Stimulated activated CD4-positive, alpha-beta T cell treated with anti-CD3 and anti-CD28 coated beads, Interleukin-12 subunit alpha, Interleukin-12 subunit beta, amount 100 ng/mL, for 48 hours (primary cell): ENCODE measurements at regions not wholly inside any gene's neighbourhood (a gene's known extent, or its start where the extent isn't known, plus 50 kb on each side); places are given as distances from the start of the nearest gene placed in this dataset.
"Not testable (repeated sequence)": the region's sequence is repeated elsewhere in the genome, so short reads cannot be mapped to it uniquely, and the experiment has no call there.

ENCODE experiments used
- DNase-seq, 3 donors: peaks; one replicate each; pipeline ENCODE4 v3.0.0-alpha.2; 2020; ENCODE audit warnings: low read depth in 2 of 3, low spot score in 1 of 3

DNA sequence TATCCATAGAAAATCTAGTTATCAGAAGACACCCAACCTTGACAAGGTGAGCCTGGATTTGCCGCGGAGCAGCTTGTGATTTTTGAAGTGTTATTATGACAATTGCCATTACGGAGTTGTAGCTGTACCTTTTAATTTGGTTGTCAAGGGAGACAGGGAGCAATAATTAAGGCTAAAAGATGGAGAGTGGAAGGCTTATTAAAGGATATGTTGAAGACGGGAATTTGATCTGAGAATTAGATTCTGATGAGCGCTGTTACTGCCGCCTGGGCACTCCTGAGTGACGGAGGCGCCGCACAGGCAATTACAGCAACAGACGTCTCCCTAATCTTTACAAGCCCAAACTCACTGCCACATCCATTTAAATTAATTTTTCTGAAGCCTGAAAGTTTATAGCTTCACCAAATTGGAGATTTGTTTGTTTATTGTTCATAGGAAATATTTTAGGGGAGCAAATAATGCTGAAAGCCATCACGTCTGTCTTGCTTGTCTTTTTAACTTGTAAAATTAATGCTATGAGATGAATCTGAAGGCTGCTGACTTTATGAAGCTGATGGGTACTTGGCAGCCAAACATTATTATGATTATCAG, 475.0 kb upstream of the ADARB2 start:
- DNase-seq: no peak

DNA sequence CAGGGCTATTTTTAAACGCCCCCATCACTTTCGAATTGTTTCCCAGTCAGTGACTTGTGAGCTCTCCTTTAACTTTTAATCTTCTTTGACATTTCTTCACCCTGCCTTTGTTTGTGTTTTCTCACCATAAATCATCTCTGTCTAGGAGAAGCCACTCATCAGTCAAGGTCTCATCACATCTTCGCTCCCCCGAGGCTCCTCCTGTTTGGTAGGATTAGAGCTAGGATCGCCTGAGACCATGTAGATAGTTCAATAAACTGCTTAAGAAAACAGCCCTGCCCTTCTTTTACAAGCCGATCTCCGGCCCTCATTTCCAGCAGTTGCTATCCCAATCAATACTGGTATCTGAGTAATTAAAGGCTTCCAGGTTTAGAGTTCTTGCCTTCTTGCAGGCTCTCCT, 472.8 kb upstream of the ADARB2 start:
- DNase-seq: no peak

DNA sequence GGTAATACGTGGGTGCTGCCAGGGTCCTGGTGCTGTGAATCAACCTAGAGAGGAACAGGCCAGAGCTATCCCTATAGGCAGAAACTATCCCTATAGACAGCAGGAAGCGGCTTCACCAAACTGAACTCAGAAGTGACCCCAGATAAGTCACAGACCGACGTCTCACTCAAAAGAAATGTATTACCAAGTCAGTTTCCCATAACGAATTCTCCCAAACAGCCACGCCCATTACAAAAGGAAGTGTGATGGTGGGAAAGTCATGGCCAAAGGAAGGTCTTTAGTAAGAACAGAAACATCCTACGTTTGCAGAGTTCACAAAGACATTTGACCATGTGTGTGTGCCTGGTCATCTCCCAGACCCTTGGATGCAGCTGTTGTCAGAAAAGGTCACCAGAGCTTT, 470.8 kb upstream of the ADARB2 start:
- DNase-seq: no peak

DNA sequence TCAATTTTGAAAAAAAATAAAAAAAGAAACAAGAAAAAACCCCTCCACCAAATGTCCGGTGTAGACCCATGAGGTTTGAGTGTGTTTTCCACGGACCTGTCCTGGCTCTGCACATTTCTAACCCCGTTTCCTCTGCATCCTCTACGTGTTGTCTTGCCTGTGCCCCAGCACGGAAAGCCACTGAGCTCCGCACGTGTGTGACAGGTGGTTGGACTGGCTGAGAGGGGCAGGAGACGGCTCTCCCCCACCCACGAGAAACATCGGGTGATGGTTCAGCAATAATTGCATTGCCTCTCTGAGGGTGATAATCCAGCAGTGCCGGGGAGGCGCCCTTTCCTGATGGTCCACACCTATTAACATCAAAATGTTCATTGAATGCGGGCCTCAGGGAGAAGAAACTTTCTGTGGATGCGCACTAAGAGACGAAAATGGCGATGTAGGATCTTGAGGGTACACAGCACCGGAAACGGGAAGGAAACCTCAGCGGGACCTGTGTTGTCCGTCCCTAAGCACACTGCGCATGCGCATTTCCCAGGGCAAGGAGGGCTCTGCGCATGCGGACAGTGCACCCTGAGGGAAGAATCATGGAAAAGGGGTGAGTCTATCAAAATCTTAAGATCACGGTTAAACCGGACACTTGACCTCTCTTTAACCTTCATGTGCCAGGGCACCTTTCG, 470.1 kb upstream of the ADARB2 start:
- DNase-seq: no peak

- DNase-seq: no peak
Measured at GRCh38 chr10:2205406-2205805, 468.1 kb upstream of the ADARB2 start.

DNA sequence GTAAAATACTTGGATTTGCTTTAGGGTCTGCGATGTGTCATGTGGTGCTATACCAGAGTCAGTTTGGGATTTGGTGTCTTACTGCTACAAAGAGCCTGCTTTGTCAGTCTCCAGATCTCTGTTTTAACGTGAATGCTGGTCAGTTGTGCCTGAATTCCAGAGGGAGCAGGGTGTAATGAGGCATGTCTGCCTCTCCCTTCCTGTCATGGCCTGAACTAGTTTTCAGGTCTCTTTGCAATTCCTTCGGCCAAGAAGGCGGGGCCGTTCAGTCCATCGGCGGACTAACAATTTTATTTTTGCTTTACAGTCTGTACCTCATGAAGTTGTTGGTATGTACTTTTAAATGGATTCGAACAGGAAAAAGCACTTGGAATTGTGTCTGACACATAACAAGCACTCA, 465.1 kb upstream of the ADARB2 start:
- DNase-seq: no peak

GRCh38 chr10:2201534-2202099, 464.3 kb upstream of the ADARB2 start:
- no peak for DNase-seq

GRCh38 chr10:2197663-2198062, 460.3 kb upstream of the ADARB2 start:
- no peak for DNase-seq

DNA sequence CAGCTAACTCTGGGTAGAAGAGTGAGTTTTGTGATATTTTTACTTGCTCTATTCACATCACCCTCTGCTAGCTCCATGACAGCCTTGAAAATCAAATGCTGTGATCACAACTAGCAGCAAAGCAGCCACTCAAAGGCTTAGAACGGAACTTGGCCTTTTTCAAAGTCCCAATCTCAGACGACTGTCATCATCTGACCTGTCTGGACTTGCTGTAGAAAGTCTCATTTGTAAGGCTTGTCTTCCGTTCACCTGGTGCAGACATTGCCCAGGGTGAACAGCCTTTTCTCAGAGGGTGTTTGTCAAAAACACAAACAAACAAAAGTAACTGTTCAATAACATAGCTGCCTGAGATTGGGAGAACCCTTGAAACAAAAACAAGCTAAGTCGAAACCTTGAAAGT, 458.9 kb upstream of the ADARB2 start:
- no peak for DNase-seq

DNA sequence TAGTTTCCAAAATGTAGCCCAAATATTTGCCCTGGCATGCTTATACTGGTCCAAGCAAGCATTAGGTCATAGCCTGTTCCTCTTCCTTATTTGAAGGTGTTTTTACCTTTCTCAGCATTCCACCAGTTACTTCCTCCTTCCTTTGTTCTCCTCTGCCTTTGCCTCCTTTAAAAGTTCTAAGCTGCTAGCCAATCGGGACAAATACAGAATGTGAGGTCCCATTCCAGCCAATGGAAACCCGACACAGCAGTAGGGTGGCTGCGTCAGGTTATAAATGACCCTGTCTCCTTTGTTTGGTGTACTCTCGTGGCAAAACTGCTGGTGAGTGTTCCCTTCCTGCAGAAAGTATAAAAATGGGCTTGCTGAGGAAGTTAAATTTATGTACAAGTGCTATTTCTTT, 452.0 kb upstream of the ADARB2 start:
- DNase-seq: not testable (repeated sequence)

DNA sequence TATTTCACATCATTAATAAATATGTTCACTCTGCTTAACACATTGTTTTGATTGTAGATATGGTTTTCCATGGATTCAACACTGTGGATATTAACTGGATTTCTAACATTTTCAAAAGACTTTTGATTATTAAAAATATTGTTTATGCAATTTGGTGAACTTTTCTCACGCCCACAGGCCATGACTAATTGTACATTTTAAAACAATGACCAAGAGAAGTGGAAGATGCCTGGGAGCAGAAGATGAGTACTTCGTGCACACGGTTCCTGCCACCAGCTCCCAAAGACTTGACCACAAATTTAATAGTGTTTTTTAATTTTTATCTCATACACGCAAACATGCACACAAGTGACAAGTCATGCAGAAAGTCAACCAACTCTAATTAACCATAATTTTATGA, 451.0 kb upstream of the ADARB2 start:
- DNase-seq: no peak

GRCh38 chr10:2173327-2173726, 436.0 kb upstream of the ADARB2 start:
- DNase-seq: no peak

DNA sequence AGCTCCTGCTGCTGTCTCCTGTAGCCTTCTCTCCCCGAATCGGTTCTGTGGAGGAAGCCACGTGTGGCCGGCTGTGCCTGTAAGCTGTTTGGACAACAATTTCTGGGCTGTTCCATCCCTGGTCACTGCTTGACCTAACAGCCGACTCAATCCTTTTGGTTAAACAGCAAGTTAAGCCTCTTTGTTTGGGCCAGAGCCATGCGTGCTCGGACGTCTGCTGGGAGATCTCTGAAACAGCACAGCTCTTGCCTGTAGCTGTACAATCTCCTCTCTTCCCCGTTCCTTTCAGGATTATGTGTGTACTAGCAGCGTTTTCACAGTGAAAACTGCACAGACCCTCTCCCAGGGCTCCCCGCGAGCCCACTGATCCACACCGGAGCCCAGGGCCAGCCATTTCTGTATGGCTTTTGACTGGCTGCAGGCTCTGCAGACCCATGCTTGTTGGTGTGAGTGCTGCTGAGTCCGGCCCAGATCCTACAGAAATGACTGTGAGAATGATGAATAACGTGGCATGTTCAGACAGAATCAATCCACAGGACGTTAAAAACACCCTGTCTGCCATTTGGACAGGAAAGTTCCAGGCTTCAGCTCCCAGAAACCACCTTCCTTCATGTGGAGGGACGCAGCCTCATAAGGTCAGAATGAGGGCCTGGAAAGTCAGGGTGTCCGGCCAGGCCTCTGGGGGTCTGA, 428.6 kb upstream of the ADARB2 start:
- DNase-seq: no peak

GRCh38 chr10:2150288-2150687, 413.0 kb upstream of the ADARB2 start:
- DNase-seq: no peak

DNA sequence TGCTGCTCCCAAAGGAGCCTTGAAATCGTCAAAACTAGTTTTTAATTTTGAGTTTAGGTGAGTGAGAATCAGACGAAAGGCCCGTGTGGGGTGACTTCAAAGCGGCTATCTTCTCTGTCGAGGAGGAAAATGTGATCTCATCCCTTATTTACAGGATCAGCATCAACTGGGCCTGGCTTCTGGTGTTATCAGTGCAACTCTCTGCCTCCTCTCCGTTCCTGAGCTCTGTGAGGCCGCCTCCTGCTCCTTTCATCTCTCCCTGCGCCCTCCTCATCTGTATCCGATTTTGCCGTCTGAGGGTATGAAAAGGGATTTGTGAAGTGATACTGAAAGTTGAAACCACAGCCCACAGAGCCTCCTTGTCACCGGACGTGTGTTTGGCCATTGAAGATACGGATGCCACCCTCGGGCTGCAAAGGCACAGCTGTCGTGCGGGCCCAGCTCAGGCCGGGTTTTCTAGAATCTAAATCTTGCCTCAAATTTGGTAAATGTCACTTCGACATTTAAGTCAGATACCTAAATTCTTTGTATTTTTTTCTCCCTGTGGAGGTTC, 408.7 kb upstream of the ADARB2 start:
- no peak for DNase-seq

DNA sequence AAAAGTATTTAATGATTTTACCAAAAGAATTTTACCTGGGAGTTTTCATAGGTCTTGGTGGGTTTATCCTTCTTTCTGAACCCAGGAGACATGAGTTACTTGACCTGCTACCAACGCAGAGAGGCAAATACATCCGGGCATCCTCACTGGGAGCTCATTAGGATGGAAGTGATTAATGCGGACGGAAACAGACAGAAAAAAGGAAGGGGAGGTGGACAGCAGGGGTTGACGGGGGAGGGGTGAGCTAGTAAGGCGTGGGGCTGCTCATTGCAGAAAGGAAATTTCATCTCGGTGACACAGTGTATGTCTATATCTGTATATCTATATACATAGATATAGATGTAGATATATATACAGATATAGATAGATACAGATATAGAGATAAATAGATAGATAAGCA, 408.2 kb upstream of the ADARB2 start:
- no peak for DNase-seq

DNA sequence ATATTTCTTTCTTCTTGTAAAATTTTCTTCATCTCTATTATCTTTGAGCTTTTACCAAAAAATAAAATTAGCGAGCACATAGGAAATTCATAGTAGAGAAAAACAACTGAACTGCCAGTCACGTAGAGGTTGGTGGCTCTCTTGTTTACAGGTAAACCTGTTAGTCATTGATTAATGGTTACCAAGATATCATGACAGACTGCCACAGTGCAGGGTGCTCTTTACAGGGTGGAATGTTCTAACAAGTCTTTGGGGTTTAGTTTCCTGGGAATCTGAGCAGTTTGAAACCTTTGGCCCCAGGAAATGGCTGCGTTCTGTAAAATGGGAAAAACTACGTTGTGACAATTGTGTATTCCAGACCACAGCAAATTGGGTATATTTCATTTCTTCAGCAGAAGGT, 407.3 kb upstream of the ADARB2 start:
- DNase-seq: no peak

DNA sequence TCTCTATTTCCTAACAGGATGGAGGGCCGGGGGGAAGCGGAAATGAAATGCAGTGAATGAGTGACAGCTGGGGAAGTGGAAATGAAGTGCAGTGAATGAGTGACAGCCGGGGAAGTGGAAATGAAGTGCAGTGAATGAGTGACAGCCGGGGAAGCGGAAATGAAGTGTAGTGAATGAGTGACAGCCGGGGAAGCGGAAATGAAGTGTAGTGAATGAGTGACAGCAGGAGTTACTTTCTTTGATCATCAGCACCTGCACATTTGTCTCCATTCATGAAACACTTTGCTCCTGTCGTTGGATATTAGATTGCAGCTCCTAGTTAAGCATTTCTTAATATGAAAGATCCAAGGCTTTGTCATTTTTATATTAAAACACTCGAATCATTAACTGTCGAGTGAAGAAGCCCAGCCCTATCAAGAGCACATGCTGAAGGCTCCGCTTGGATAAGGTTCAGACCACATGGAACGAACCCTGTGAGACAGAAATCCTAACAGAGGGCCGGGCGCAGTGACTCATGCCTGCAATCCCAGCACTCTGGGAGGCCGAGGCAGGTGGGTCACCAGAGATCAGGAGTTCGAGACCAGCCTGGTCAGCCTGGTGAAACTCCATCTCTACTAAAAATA, 406.0 kb upstream of the ADARB2 start:
- no peak for DNase-seq

GRCh38 chr10:2139746-2140145, 402.4 kb upstream of the ADARB2 start:
- no peak for DNase-seq

GRCh38 chr10:2137549-2138174, 400.3 kb upstream of the ADARB2 start:
- DNase-seq: no peak

DNA sequence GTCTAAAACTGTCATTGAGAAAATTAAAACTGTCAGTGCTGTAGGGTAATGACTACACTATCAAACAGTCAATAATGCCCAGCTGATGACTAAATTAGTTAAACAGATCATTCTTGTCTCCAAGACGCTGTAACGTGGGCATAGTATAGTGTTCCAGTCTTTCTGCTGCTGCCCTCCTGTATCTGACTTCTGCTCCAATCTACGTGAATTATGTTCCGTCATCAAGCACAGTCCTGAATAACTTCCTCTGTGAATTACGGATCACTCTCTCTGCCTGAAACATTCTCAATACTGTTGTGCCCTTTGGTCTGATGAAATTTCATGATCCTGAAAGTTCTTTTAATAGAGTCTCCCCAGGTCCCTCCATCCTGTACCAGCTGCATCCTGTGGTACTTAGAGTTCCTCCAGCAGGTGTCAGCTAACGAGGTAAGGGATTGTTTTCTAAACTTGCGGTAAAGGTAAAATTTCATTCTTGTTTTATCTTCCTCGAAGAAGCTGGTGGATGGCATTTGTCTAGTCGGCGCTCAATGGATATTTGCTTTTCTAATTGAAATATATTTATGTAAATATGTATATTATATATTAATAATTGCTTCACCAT, 393.5 kb upstream of the ADARB2 start:
- no peak for DNase-seq
